ENCODE measurements at regions not wholly inside any gene's neighbourhood (a gene's known extent, or its start where the extent isn't known, plus 50 kb on each side); places are given as distances from the start of the nearest gene placed in this dataset.

DNA sequence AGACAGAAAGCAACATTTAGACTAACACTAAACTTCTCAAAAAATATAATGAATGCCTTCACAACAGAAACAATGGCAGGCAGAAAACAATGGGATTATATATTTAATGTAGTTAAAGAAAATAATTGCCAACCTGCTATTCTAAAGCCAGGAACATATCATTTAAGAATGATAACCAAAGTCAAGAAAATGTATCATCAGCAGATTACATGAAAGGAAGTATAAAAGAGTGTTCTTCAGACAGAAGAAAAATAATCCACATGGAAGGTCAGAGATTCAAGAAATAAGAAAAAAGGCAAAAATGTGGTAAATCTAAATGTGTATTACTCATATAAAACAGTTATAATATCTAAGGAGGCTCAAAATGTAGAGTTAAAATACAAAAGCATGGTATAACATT lies 98.1 kb downstream of the CYP26A1 start:
- intact Hi-C loops (cut with DNase I; ENCODE audit: low total_unique reads), result no loop called here
- TF ChIP-seq POLR2A (IDR thresholded peaks at IDR 0.05) (no peak), POLR2AphosphoS5 (IDR thresholded peaks at IDR 0.05) (no peak)
- TF ChIP-seq, protein P1, sequence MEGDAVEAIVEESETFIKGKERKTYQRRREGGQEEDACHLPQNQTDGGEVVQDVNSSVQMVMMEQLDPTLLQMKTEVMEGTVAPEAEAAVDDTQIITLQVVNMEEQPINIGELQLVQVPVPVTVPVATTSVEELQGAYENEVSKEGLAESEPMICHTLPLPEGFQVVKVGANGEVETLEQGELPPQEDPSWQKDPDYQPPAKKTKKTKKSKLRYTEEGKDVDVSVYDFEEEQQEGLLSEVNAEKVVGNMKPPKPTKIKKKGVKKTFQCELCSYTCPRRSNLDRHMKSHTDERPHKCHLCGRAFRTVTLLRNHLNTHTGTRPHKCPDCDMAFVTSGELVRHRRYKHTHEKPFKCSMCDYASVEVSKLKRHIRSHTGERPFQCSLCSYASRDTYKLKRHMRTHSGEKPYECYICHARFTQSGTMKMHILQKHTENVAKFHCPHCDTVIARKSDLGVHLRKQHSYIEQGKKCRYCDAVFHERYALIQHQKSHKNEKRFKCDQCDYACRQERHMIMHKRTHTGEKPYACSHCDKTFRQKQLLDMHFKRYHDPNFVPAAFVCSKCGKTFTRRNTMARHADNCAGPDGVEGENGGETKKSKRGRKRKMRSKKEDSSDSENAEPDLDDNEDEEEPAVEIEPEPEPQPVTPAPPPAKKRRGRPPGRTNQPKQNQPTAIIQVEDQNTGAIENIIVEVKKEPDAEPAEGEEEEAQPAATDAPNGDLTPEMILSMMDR (IDR thresholded peaks at IDR 0.05 in 8 of 11, conservative IDR thresholded peaks at IDR 0.05 in 3 of 11), result no peak
- Histone ChIP-seq H3K4me3 (no peak overlapping the region), H3K27me3 (replicated peaks in 1 of 7) (no peaks in the 10 kb centered on the region), H3K9me3 (peaks cover 0 to 22% (median 19%) of the 10 kb centered on the region in 8 donors), H3K4me1 (peaks cover 0 to 7% (median 0%) of the 10 kb centered on the region in 6 donors), H3K27ac (no peak overlapping the region), H3K36me3 (no peaks in the 10 kb centered on the region)
- no peak for DNase-seq

DNA sequence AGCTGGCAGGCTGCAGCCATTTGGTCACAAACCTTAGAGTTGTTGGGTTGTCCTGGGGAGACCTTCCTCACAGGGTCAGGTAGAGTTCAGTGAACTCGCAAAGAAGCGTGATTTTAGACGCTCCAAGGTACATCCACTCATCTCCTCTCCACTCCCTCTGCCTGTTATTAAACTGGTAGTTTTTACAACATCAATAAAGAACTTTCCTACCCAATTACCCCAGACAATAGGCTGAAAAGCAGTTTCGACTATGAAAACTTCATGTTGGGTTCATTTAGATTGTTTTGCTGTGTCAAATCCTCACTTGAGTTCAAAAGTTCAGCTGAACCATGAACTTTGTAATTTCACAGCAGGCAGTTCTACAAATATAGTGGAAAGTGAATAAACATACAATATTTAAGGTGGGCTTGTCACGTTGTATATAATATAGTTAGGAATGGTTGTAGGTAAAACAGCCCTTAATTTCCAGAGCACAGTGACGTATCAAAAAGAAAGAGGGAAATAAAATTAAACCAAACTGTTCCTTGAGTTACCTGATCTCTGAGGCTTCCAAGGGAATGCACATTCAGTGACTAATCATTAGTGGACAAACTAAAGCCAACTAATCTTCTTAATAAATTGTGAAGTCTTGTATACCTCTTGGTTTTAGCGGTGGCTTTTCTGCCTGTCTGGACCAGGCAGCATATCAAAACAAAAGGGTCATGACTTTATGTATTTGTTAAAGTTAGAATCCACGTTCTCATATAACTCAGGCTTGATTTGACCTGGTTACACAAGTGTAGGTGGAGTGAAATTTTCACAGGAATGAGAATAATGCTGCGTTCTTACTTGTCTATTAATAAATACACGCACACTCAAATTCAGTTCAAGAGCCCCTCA lies 100.5 kb downstream of the CYP26A1 start:
- Histone ChIP-seq H3K4me3 (no peak overlapping the region), H3K36me3 (no peaks in the 10 kb centered on the region), H3K27me3 (replicated peaks in 1 of 7) (no peaks in the 10 kb centered on the region), H3K4me1 (peaks cover 0 to 7% (median 0%) of the 10 kb centered on the region in 6 donors), H3K9me3 (peaks cover 0 to 22% (median 19%) of the 10 kb centered on the region in 8 donors), H3K27ac (no peak overlapping the region)
- WGBS, 5 donors, result 74 to 86% (median 81%) methylated on average over 10 of the region's 10 CpGs
- TF ChIP-seq POLR2AphosphoS5 (IDR thresholded peaks at IDR 0.05) (no peak), POLR2A (IDR thresholded peaks at IDR 0.05) (no peak)
- TF ChIP-seq, protein P1 (IDR thresholded peaks at IDR 0.05 in 8 of 11, conservative IDR thresholded peaks at IDR 0.05 in 3 of 11), result no peak
- DNase-seq, result no peak
- intact Hi-C loops (cut with DNase I; ENCODE audit: low total_unique reads), result no loop called here

DNA sequence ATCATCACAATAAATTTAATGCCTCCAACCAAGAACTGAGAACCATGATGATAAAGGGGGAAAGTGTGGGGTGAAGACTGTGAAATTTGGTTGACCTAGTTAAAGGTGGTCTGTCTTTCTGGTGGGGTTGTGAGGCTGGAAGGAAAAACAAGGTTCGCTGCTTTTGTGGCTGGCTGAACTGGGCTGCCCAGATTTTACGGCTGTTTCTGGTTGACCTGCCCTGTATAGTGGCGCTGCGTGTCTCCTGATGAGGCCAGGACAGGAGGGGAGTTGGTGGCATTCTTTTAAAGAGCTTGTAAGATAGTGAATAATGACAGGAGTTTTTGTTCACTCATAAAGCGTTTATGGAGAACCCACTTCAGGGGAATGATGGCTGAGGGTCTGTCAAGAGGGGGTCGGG lies 101.8 kb downstream of the CYP26A1 start:
- intact Hi-C loops (cut with DNase I; ENCODE audit: low total_unique reads), result no loop called here
- 77 to 92% (median 87%) methylated on average over 6 of the region's 6 CpGs for WGBS, 5 donors
- Histone ChIP-seq H3K27ac (peak overlapping the region in 1 of 8 donors; percentile 13), H3K36me3 (no peaks in the 10 kb centered on the region), H3K9me3 (peaks cover 0 to 12% (median 9%) of the 10 kb centered on the region in 8 donors), H3K27me3 (replicated peaks in 1 of 7) (no peaks in the 10 kb centered on the region), H3K4me1 (peaks cover 0 to 7% (median 0%) of the 10 kb centered on the region in 6 donors), H3K4me3 (no peak overlapping the region)
- DNase-seq, result no peak
- TF ChIP-seq, protein P1 (IDR thresholded peaks at IDR 0.05 in 8 of 11, conservative IDR thresholded peaks at IDR 0.05 in 3 of 11), result no peak
- TF ChIP-seq POLR2A (IDR thresholded peaks at IDR 0.05) (no peak), POLR2AphosphoS5 (IDR thresholded peaks at IDR 0.05) (no peak)

DNA sequence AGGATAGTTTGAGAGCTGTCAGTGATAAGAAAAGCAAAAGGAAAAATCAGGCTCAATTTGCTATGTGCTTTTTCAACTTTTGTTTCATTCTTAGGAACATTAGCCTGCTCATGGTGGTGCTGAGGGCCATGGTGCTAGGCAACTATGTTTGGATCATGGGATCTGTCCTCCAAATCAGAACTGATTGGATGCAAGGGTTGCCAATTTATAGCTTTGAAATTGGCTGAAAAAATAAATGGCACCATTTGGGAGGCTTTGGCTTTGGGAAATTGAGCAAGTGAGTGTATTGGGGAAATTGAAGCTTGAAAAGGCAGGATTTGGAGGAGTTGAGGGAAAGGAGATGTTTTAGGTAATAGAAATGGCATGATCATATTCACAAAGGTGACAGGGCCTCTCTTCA lies 103.8 kb downstream of the CYP26A1 start:
- H3K4me3 ChIP-seq, result no peak overlapping the region
- TF ChIP-seq POLR2A (IDR thresholded peaks at IDR 0.05) (no peak), POLR2AphosphoS5 (IDR thresholded peaks at IDR 0.05) (no peak)
- TF ChIP-seq, protein P1 (IDR thresholded peaks at IDR 0.05 in 8 of 11, conservative IDR thresholded peaks at IDR 0.05 in 3 of 11), result no peak
- H3K9me3 ChIP-seq, result no peaks in the 10 kb centered on the region
- no peak overlapping the region for H3K27ac ChIP-seq
- H3K36me3 ChIP-seq, result no peaks in the 10 kb centered on the region
- no peaks in the 10 kb centered on the region for H3K27me3 ChIP-seq (replicated peaks in 1 of 7)
- no peak for DNase-seq
- peaks cover 0 to 11% (median 0%) of the 10 kb centered on the region in 6 donors for H3K4me1 ChIP-seq
- intact Hi-C loops (cut with DNase I; ENCODE audit: low total_unique reads), result no loop called here
